RPMI8226 (cell line): ENCODE measurements at regions not wholly inside any gene's neighbourhood (a gene's known extent, or its start where the extent isn't known, plus 50 kb on each side); places are given as distances from the start of the nearest gene placed in this dataset.

Experiments used
- DNase-seq: peaks from one replicate; pipeline ENCODE4 v3.0.0-alpha.2; 2015

DNA sequence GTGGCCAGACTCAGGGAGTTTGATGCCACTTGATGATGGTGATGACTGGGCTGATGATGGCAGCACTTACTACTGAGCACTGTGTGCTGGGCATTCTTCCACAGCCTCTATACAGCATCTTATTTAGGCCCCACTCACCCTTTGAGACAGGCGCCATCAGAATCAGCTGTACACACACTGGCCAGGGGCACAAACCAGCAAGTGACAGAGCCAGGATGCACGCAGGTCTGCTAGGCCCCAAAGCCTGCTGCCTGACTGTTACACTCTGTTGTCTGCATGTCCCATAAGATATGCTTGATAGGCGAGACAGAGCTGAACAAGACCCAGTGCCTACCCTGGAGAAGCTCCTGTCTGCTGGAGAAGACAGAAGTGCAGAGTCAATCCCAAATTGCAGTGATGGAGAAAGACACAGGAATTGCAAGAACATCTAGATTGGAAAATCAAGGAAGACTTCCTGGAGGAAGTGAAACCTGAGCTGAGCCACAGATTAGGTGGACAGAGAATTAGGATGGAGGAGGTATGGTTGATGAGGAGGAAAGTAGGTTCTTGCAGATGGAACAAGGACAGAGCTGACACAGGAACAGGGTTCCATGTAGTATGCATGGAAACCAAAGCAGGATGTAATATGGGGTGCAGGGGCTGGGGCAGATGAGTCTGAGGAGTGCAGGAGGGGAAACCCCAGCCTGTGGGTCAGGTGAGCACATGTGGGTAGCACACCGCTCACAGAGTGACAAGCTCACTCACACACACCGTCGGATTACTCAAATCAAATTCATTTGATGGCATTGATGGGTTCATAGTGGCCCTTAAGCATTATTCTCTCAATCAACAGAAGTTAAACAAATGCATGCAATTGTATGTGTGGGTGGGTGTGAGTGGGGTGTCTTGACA, 117.3 kb downstream of the BEGAIN start:
- DNase-seq: no peak

DNA sequence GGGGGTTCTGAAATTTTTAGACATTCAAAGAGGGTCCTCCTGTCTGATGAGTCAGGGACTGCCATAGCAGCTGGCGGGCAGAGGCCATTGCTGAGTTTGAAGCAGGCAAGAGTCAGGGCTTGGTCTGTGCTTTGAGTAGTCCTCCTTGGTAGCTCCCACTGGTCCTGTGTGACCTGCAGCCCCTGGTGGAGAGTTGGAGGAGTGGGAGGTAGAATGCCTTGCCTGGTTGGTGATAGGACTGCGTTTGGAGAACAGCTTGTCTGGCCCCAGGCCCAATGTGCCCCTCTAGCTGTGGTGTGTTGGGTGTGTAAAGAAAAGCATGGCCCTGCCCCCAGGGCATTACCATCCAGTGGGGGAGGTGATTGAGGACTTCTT, 116.7 kb downstream of the BEGAIN start:
- DNase-seq: no peak

DNA sequence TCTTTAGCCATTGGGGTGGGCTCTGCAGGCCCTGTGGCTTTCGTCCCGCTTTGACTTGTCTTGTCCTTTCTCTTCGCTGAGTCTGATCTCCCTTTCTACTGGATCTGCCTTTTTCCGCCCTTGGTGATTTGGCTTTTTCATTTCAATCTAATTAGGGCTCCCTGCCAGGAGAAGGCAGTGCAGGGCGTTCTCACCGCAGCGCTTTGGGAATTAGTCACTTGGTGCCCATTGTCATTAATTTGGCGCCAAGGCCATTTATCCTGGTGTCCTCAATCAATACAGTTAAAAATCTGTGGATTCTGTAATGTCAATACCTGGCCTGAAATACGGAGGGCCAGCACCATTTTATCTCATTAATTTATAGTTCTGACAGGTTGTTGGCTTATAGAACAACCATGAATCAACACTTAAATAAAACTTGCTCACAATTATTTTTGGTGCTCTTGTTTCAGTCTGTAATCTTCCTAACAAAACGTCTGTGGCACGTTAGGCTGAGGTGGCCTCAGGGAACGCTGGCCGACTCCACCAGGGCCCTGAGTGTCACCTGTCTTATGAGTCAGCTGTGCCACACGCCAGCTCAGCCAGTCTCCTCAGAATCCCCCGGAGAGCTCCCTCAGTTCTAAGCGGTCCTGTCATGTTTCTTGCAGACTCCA, 115.7 kb downstream of the BEGAIN start:
- DNase-seq: no peak

DNA sequence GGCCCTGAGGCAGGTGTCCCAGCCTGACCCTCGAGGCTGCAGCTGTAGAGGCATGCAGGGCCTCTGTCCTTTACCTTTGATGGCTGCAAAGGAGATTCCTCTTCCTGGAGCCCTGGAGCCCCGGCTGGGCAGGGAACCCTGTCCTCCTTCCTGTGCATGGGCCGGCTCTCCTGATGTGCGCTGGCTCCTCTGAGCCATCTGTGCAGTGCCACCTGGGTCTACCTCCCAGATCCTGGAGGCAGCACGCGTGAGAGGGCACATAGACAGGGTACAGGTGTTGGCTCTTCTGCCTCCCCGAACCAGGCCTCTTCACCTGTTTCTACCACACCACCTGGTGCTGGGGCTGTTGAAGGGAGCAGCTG, 115.1 kb downstream of the BEGAIN start:
- DNase-seq: no peak

DNA sequence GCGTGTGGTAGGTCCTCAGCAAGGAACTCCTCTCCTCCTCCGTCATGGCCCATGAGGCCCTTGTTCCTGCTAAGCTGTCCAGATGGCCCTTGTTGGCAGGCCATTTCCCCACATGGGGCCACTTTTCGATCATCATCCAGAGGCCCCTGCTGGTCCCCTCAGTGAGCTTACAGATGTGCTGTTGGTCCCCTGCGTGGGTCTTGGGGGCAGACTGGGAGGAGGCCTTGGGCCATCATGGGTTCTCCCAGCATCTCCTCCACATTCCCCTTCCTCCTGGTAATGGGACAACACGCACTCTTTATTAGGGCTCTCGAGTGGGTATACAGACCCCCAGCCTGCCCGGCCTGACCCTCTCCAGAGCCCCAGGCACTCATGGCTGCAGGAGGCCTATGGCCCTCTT, 114.7 kb downstream of the BEGAIN start:
- DNase-seq: no peak

DNA sequence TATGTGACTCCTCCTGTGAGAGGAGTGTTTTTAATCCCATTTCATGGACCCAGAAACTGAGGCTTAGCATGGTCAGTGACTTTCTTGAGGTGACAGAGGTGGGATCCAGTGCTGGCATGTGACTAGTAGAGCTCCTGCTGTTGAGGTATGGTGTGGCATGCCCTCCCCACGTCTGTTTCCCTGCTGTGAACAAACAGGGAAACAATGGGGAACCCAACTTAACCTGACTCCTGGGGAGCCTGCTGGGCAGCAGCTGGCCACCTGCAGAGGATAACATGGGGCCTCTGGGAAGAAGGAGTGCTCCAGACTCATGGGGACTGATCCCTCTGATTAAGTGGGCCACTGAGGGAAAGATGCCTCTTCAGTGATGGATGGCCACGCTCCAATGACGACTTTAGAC, 114.0 kb downstream of the BEGAIN start:
- no peak for DNase-seq

DNA sequence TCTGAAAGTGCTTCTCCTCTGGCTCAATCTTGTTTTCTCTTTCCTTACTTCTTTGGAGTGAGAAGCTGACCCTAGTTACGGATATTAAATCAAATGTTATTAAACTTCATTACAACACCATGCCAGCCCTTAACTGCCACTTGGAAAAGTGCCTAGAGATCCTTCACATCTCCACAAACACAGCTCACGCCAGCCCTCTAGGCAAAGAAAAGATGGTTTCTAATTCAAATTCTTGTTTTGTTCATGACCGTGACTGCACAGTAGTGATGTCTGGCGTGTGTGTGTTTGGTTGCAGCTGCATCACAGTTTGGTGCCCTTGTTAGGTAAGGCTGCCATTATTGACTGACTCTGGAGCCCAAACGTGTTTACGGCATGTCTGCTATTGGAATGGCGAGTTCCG, 113.0 kb downstream of the BEGAIN start:
- DNase-seq: no peak

DNA sequence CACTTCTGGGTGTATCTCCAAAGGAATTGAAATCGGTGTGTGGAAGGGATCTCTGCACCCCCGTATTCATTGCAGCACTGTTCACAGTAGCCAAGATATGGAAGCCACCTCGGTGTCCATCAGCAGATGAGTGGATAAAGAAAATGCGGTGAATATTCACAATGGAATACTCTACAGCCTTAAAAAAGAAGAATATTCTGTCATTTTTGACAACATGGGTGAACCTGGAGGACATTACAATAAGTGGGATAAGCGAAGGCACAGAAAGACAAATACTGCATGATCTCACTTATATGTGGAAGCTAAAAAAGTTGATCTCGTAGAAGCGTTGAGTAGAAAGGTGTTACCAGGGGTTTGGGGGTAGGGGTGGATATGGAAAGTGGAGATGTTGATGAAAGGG, 111.9 kb downstream of the BEGAIN start:
- DNase-seq: no peak

DNA sequence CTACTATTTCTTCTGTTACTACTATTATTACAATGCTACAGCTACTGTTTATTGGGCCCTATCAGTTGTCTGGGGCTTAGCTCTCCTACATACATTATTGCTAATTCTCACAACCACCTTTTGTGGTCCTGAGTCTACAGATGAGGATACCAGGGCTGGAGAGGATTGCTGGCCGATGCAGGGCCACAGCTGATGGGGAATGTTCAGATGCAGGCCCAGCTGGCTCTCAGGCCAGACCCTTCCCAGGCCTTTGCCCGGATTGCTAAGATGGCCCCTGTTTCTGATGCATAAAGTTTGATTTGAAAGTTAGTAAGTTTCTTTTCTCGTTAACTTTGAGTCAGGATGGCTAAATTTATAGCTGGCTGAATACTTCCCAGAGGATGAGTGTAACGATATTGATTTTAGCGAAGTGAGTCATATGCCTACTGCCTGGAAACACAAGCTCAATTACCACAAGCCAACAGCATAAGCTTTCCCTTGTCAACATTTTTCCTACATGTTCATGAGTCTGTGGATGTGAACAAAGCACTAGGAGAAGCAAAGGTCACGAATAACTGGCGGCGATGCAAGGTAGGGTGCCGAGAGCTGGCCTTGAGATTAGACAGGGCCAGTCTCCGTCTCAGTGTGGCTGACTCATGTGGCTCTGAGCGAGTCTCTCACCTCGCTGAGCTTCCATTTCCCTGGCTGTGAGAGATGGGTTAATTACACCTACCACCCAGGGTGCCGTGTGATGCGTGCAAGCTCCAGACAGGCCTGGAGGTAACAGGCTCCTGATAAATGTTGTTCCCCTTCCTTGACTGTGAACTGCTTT, 111.0 kb downstream of the BEGAIN start:
- DNase-seq: no peak

DNA sequence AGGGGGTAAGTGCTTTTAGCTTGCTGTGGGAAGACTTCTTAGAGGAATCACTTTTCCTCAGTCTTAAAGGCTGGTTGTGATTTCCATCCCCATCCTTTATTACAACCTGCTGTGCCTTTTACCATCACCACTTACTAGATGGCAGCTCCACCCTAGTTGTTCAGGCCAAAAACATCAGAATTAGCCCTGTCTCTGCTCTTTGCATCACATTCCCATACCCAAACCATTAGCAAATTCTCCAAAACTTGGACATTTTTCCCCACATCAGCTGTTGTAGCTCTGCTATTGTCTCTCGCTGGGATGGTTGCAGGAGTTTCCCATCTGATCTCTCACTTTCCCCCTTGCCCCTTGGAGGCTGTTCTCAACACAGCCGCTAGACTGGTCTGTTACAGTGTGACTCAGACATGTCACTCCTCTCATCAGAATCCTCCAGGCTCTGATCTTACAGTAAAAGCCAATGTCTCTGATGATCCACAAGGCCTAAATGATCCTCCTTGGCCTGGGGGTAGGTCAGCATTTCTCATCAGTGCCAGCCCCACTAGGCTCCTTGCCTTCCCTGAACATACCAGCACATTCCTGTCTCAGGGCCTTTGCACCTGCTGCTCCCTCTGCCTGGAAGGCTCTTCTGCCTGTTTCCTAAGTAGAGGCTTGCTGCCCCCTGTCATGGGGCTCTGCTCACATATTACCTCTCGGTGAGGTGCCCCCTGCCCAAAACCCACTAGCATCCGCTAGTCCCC, 102.5 kb downstream of the BEGAIN start:
- no peak for DNase-seq

DNA sequence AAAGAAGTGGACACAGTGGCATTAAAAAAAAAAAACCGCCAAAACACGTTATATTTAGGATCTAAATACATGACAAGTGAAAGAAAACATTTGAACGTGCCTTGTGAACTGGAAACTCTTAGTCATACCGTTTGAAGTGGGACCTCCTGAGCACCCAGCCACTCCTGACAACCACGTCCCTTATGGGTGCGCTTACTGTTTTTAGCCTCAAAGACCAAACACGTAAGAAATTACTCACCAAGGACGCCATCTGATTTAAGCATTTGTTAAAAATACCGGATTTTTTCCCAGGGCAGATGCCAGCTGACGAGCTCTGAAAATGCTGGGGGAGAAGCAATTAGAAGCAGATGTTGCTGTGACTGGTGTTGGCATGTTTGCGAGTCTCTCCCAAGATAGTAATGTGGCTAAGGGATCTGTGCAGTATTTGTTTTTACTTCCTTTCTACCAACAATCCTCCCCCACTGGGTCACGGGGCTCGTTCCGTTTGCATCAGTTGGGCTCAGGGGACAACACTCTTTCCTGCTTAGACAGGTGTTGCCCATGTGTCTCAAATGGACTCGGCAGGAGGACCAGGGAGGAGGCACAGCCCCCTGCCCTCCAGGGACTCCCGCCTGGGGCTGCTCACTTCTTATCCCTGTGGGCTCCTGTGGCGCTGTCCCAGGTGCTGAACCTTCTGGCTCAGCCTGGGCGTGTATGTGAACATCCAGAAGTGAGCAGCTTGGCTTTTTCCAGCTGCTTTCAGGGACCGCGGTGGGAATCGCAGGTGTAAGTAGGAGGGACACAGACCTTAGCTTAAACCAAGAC, 101.0 kb downstream of the BEGAIN start:
- DNase-seq: peak; percentile 59
